ENCODE measurements at regions not wholly inside any gene's neighbourhood (a gene's known extent, or its start where the extent isn't known, plus 50 kb on each side); places are given as distances from the start of the nearest gene placed in this dataset.

- no peak for DNase-seq
- no peaks in the 10 kb centered on the region for H3K36me3 ChIP-seq (ENCODE audit: low read depth, missing control alignments)
- H3K27ac ChIP-seq = no peak overlapping the region
- no peaks in the 10 kb centered on the region for H3K4me1 ChIP-seq
- intact Hi-C loops (cut with DNase I; ENCODE audit: low total_unique reads) = no loop called here
- TF ChIP-seq, protein P1, sequence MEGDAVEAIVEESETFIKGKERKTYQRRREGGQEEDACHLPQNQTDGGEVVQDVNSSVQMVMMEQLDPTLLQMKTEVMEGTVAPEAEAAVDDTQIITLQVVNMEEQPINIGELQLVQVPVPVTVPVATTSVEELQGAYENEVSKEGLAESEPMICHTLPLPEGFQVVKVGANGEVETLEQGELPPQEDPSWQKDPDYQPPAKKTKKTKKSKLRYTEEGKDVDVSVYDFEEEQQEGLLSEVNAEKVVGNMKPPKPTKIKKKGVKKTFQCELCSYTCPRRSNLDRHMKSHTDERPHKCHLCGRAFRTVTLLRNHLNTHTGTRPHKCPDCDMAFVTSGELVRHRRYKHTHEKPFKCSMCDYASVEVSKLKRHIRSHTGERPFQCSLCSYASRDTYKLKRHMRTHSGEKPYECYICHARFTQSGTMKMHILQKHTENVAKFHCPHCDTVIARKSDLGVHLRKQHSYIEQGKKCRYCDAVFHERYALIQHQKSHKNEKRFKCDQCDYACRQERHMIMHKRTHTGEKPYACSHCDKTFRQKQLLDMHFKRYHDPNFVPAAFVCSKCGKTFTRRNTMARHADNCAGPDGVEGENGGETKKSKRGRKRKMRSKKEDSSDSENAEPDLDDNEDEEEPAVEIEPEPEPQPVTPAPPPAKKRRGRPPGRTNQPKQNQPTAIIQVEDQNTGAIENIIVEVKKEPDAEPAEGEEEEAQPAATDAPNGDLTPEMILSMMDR (IDR thresholded peaks at IDR 0.05) = no peak
- TF ChIP-seq POLR2A (IDR thresholded peaks at IDR 0.05) = no peak
- H3K27me3 ChIP-seq = no peaks in the 10 kb centered on the region
- no peak overlapping the region for H3K4me3 ChIP-seq
- WGBS, 2 donors = 84 to 88% methylated on average over 3 of the region's 3 CpGs
- no peaks in the 10 kb centered on the region for H3K9me3 ChIP-seq
Measured at GRCh38 chr3:157671656-157672055, 168.4 kb upstream of the VEPH1 start.

- no peaks in the 10 kb centered on the region for H3K4me1 ChIP-seq
- DNase-seq = no peak
- no peaks in the 10 kb centered on the region for H3K9me3 ChIP-seq
- intact Hi-C loops (cut with DNase I; ENCODE audit: low total_unique reads) = no loop called here
- no peaks in the 10 kb centered on the region for H3K36me3 ChIP-seq (ENCODE audit: low read depth, missing control alignments)
- no peaks in the 10 kb centered on the region for H3K27me3 ChIP-seq
- 50 to 59% methylated on average over 1 of the region's 1 CpG for WGBS, 2 donors
- no peak overlapping the region for H3K27ac ChIP-seq
- H3K4me3 ChIP-seq = no peak overlapping the region
- TF ChIP-seq, protein P1 (IDR thresholded peaks at IDR 0.05) = no peak
- no peak for TF ChIP-seq POLR2A (IDR thresholded peaks at IDR 0.05)
Measured at GRCh38 chr3:157669416-157669815, 166.2 kb upstream of the VEPH1 start.

- no peaks in the 10 kb centered on the region for H3K27me3 ChIP-seq
- H3K36me3 ChIP-seq (ENCODE audit: low read depth, missing control alignments) = no peaks in the 10 kb centered on the region
- no peak overlapping the region for H3K27ac ChIP-seq
- peaks cover 6% of the 10 kb centered on the region for H3K4me1 ChIP-seq
- H3K9me3 ChIP-seq = no peaks in the 10 kb centered on the region
- 85 to 90% methylated on average over 2 of the region's 2 CpGs for WGBS, 2 donors
- DNase-seq = no peak
- no peak overlapping the region for H3K4me3 ChIP-seq
- intact Hi-C loops (cut with DNase I; ENCODE audit: low total_unique reads) = no loop called here
- TF ChIP-seq, protein P1 (IDR thresholded peaks at IDR 0.05) = no peak
- TF ChIP-seq POLR2A (IDR thresholded peaks at IDR 0.05) = no peak
Measured at GRCh38 chr3:157667493-157667892, 164.3 kb upstream of the VEPH1 start.

- DNase-seq = no peak
- peak overlapping the region in 1 of 2 donors; percentile 50 for H3K27ac ChIP-seq
- no peaks in the 10 kb centered on the region for H3K9me3 ChIP-seq
- H3K27me3 ChIP-seq = no peaks in the 10 kb centered on the region
- TF ChIP-seq POLR2A (IDR thresholded peaks at IDR 0.05) = no peak
- TF ChIP-seq, protein P1 (IDR thresholded peaks at IDR 0.05) = no peak
- H3K4me3 ChIP-seq = no peak overlapping the region
- intact Hi-C loops (cut with DNase I; ENCODE audit: low total_unique reads) = no loop called here
- H3K4me1 ChIP-seq = peaks cover 18% of the 10 kb centered on the region
- H3K36me3 ChIP-seq (ENCODE audit: low read depth, missing control alignments) = no peaks in the 10 kb centered on the region
Measured at GRCh38 chr3:157662171-157662570, 159.0 kb upstream of the VEPH1 start.

DNA sequence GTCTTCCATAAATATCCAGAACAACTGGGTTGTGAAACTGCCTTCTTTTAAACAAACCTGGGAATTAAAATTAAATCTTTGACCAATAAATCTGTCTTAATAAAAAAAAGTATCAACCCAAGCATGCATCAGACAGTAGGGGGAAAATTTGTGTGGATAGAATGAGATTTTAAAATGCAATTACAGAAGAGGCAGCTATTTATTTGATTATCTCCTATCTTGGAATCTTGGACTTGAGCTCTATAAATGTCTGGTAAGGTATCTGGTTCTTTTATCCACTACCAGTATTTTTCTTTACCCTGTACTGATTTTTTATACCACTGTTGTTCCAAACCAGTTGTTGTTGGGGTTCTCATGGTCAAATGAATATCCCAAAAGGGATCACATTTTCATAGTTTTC is 157.6 kb upstream of the VEPH1 start:
- Histone ChIP-seq H3K36me3 (ENCODE audit: low read depth, missing control alignments) (no peaks in the 10 kb centered on the region), H3K27me3 (no peaks in the 10 kb centered on the region), H3K9me3 (no peaks in the 10 kb centered on the region), H3K27ac (no peak overlapping the region), H3K4me3 (no peak overlapping the region), H3K4me1 (peaks cover 18% of the 10 kb centered on the region)
- TF ChIP-seq POLR2A (IDR thresholded peaks at IDR 0.05) = no peak
- TF ChIP-seq, protein P1 (IDR thresholded peaks at IDR 0.05) = no peak
- intact Hi-C loops (cut with DNase I; ENCODE audit: low total_unique reads) = no loop called here
- DNase-seq = no peak

All from testis (tissue), 2 donors.